ENCODE measurements at regions not wholly inside any gene's neighbourhood (a gene's known extent, or its start where the extent isn't known, plus 50 kb on each side); places are given as distances from the start of the nearest gene placed in this dataset.
"Not testable (repeated sequence)": the region's sequence is repeated elsewhere in the genome, so short reads cannot be mapped to it uniquely, and the experiment has no call there.

GRCh38 chr11:128140293-128140692 is 447.1 kb downstream of the ETS1 start:
- H3K4ac ChIP-seq (ENCODE audit: low read depth in 1 of 2, low read length in 2 of 2); DNase-seq; H3K14ac ChIP-seq (ENCODE audit: low read length in 2 of 2); H3K9ac ChIP-seq (ENCODE audit: low read length); H3K4me2 ChIP-seq (ENCODE audit: low read length, poor library complexity, severe bottlenecking); H3K27ac ChIP-seq (ENCODE audit: low read length, poor library complexity, severe bottlenecking); H4K91ac ChIP-seq (ENCODE audit: low read length); H3K79me1 ChIP-seq (replicated peaks; ENCODE audit: low read length, poor library complexity, severe bottlenecking); H3K23ac ChIP-seq (ENCODE audit: low read length in 2 of 2); H3K4me3 ChIP-seq (ENCODE audit: insufficient read depth in 1 of 2, low read depth in 1 of 2, low read length in 2 of 2); H3K9me3 ChIP-seq (ENCODE audit: control insufficient read depth, low read length); H3K27me3 ChIP-seq (ENCODE audit: control insufficient read depth in 1 of 2, insufficient read depth in 1 of 2, low read length in 2 of 2); H2AFZ ChIP-seq (ENCODE audit: low read depth, low read length); H4K8ac ChIP-seq (ENCODE audit: low read length); H2BK15ac ChIP-seq (ENCODE audit: low read depth, poor library complexity, severe bottlenecking); H2BK5ac ChIP-seq (ENCODE audit: low read depth, low read length, poor library complexity, severe bottlenecking); H3K36me3 ChIP-seq (ENCODE audit: control insufficient read depth in 1 of 2, insufficient read depth in 2 of 2, low read depth in 1 of 2, low read length in 2 of 2); H3K18ac ChIP-seq (ENCODE audit: low read depth in 1 of 2, low read length in 2 of 2); H2BK120ac ChIP-seq (ENCODE audit: low read depth, low read length); H3K4me1 ChIP-seq (ENCODE audit: control insufficient read depth, insufficient read depth, low read depth, low read length); H2AK5ac ChIP-seq (ENCODE audit: low read length, severe bottlenecking); H2BK12ac ChIP-seq (ENCODE audit: low read length in 2 of 2): not testable (repeated sequence)
- 100% methylated on average over 2 of the region's 6 CpGs for WGBS

GRCh38 chr11:128135451-128135850 is 451.9 kb downstream of the ETS1 start:
- Histone ChIP-seq H2AFZ (ENCODE audit: low read depth, low read length) (no peak overlapping the region), H2BK12ac (ENCODE audit: low read length in 2 of 2) (no peak overlapping the region), H3K27ac (ENCODE audit: low read length, poor library complexity, severe bottlenecking) (no peak overlapping the region), H3K27me3 (ENCODE audit: control insufficient read depth in 1 of 2, insufficient read depth in 1 of 2, low read length in 2 of 2) (peaks cover 0 to 11% of the 10 kb centered on the region in 2 experiments), H3K4ac (ENCODE audit: low read depth in 1 of 2, low read length in 2 of 2) (no peak overlapping the region), H3K4me2 (ENCODE audit: low read length, poor library complexity, severe bottlenecking) (no peak overlapping the region), H4K91ac (ENCODE audit: low read length) (no peak overlapping the region), H2BK120ac (ENCODE audit: low read depth, low read length) (no peak overlapping the region), H3K9ac (ENCODE audit: low read length) (no peak overlapping the region), H3K14ac (ENCODE audit: low read length in 2 of 2) (no peak overlapping the region), H3K4me1 (ENCODE audit: control insufficient read depth, insufficient read depth, low read depth, low read length) (no peaks in the 10 kb centered on the region), H3K79me1 (replicated peaks; ENCODE audit: low read length, poor library complexity, severe bottlenecking) (no peaks in the 10 kb centered on the region), H3K23ac (ENCODE audit: low read length in 2 of 2) (no peak overlapping the region), H2AK5ac (ENCODE audit: low read length, severe bottlenecking) (no peak overlapping the region), H4K8ac (ENCODE audit: low read length) (no peak overlapping the region), H3K36me3 (ENCODE audit: control insufficient read depth in 1 of 2, insufficient read depth in 2 of 2, low read depth in 1 of 2, low read length in 2 of 2) (no peaks in the 10 kb centered on the region), H3K18ac (ENCODE audit: low read depth in 1 of 2, low read length in 2 of 2) (no peak overlapping the region), H3K9me3 (ENCODE audit: control insufficient read depth, low read length) (peaks cover 6% of the 10 kb centered on the region), H2BK15ac (ENCODE audit: low read depth, poor library complexity, severe bottlenecking) (no peak overlapping the region), H3K4me3 (ENCODE audit: insufficient read depth in 1 of 2, low read depth in 1 of 2, low read length in 2 of 2) (no peak overlapping the region), H2BK5ac (ENCODE audit: low read depth, low read length, poor library complexity, severe bottlenecking) (no peak overlapping the region)
- no peak for DNase-seq
- WGBS = 90% methylated on average over 2 of the region's 2 CpGs

GRCh38 chr11:128133501-128133900 is 453.9 kb downstream of the ETS1 start:
- Histone ChIP-seq H2BK120ac (ENCODE audit: low read depth, low read length) (no peak overlapping the region), H3K9me3 (ENCODE audit: control insufficient read depth, low read length) (no peaks in the 10 kb centered on the region), H2AFZ (ENCODE audit: low read depth, low read length) (no peak overlapping the region), H3K4me3 (ENCODE audit: insufficient read depth in 1 of 2, low read depth in 1 of 2, low read length in 2 of 2) (no peak overlapping the region), H3K9ac (ENCODE audit: low read length) (no peak overlapping the region), H2BK5ac (ENCODE audit: low read depth, low read length, poor library complexity, severe bottlenecking) (no peak overlapping the region), H3K4me1 (ENCODE audit: control insufficient read depth, insufficient read depth, low read depth, low read length) (no peaks in the 10 kb centered on the region), H3K23ac (ENCODE audit: low read length in 2 of 2) (no peak overlapping the region), H2AK5ac (ENCODE audit: low read length, severe bottlenecking) (no peak overlapping the region), H3K18ac (ENCODE audit: low read depth in 1 of 2, low read length in 2 of 2) (no peak overlapping the region), H3K79me1 (replicated peaks; ENCODE audit: low read length, poor library complexity, severe bottlenecking) (no peaks in the 10 kb centered on the region), H3K14ac (ENCODE audit: low read length in 2 of 2) (peak overlapping the region in 1 of 2 experiments; percentile 35), H4K91ac (ENCODE audit: low read length) (peak overlapping the region; percentile 20), H3K36me3 (ENCODE audit: control insufficient read depth in 1 of 2, insufficient read depth in 2 of 2, low read depth in 1 of 2, low read length in 2 of 2) (no peaks in the 10 kb centered on the region), H3K27ac (ENCODE audit: low read length, poor library complexity, severe bottlenecking) (no peak overlapping the region), H4K8ac (ENCODE audit: low read length) (peak overlapping the region; percentile 73), H3K27me3 (ENCODE audit: control insufficient read depth in 1 of 2, insufficient read depth in 1 of 2, low read length in 2 of 2) (peaks cover 0 to 14% of the 10 kb centered on the region in 2 experiments), H2BK15ac (ENCODE audit: low read depth, poor library complexity, severe bottlenecking) (no peak overlapping the region), H3K4ac (ENCODE audit: low read depth in 1 of 2, low read length in 2 of 2) (peak overlapping the region in 1 of 2 experiments; percentile 77), H2BK12ac (ENCODE audit: low read length in 2 of 2) (no peak overlapping the region), H3K4me2 (ENCODE audit: low read length, poor library complexity, severe bottlenecking) (no peak overlapping the region)
- WGBS = 17% methylated on average over 2 of the region's 3 CpGs
- no peak for DNase-seq

- Histone ChIP-seq H3K9ac (ENCODE audit: low read length) (no peak overlapping the region), H2BK12ac (ENCODE audit: low read length in 2 of 2) (no peak overlapping the region), H3K14ac (ENCODE audit: low read length in 2 of 2) (no peak overlapping the region), H2AFZ (ENCODE audit: low read depth, low read length) (no peak overlapping the region), H3K4me1 (ENCODE audit: control insufficient read depth, insufficient read depth, low read depth, low read length) (no peaks in the 10 kb centered on the region), H3K18ac (ENCODE audit: low read depth in 1 of 2, low read length in 2 of 2) (no peak overlapping the region), H3K9me3 (ENCODE audit: control insufficient read depth, low read length) (no peaks in the 10 kb centered on the region), H2BK5ac (ENCODE audit: low read depth, low read length, poor library complexity, severe bottlenecking) (no peak overlapping the region), H3K27me3 (ENCODE audit: control insufficient read depth in 1 of 2, insufficient read depth in 1 of 2, low read length in 2 of 2) (peaks cover 0 to 14% of the 10 kb centered on the region in 2 experiments), H3K4ac (ENCODE audit: low read depth in 1 of 2, low read length in 2 of 2) (no peak overlapping the region), H2BK15ac (ENCODE audit: low read depth, poor library complexity, severe bottlenecking) (no peak overlapping the region), H3K36me3 (ENCODE audit: control insufficient read depth in 1 of 2, insufficient read depth in 2 of 2, low read depth in 1 of 2, low read length in 2 of 2) (no peaks in the 10 kb centered on the region), H3K27ac (ENCODE audit: low read length, poor library complexity, severe bottlenecking) (no peak overlapping the region), H2AK5ac (ENCODE audit: low read length, severe bottlenecking) (no peak overlapping the region), H3K79me1 (replicated peaks; ENCODE audit: low read length, poor library complexity, severe bottlenecking) (no peaks in the 10 kb centered on the region), H3K4me3 (ENCODE audit: insufficient read depth in 1 of 2, low read depth in 1 of 2, low read length in 2 of 2) (no peak overlapping the region), H4K8ac (ENCODE audit: low read length) (no peak overlapping the region), H4K91ac (ENCODE audit: low read length) (no peak overlapping the region), H3K23ac (ENCODE audit: low read length in 2 of 2) (no peak overlapping the region), H2BK120ac (ENCODE audit: low read depth, low read length) (no peak overlapping the region), H3K4me2 (ENCODE audit: low read length, poor library complexity, severe bottlenecking) (no peak overlapping the region)
- DNase-seq = no peak
These were observed 457.3 kb downstream of the ETS1 start for GRCh38 chr11:128130052-128130451.

Data from mesenchymal stem cell (in vitro differentiated cells and primary cell).